ENCODE measurements at regions not wholly inside any gene's neighbourhood (a gene's known extent, or its start where the extent isn't known, plus 50 kb on each side); places are given as distances from the start of the nearest gene placed in this dataset.

- Mint-ChIP-seq H3K9me3 (ENCODE audit: low read depth) (peaks cover 18% of the 10 kb centered on the region), H3K36me3 (peaks cover 5% of the 10 kb centered on the region), H3K4me1 (ENCODE audit: low read depth) (peaks cover 2% of the 10 kb centered on the region), H3K27ac (no peak overlapping the region), H3K4me3 (no peak overlapping the region), H3K27me3 (no peaks in the 10 kb centered on the region)
Measured at GRCh38 chr2:8078705-8079104, 603.2 kb upstream of the ID2 start.

GRCh38 chr2:8080063-8080462 is 601.8 kb upstream of the ID2 start:
- Mint-ChIP-seq H3K27ac (no peak overlapping the region), H3K27me3 (no peaks in the 10 kb centered on the region), H3K9me3 (ENCODE audit: low read depth) (peaks cover 18% of the 10 kb centered on the region), H3K36me3 (peaks cover 8% of the 10 kb centered on the region), H3K4me1 (ENCODE audit: low read depth) (peaks cover 2% of the 10 kb centered on the region), H3K4me3 (no peak overlapping the region)

DNA sequence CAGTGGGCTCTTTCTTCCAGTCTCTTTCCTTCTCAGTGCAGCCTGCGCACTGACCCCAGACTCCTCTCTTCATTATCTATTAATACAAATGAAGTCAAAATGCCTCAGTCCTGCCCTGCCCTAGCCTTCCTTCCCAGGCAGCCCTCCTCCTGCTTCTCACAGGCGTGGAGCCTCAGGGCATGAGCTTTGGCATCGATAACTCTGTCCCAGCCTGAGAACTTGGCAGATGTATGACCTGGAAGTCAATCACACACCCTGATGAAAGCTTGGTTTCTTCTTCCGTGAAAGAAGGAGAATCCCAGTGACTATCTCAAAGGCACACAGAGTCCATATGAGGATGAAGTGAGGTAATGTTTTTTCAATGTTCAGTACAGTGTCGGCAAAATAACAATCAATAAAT is 600.7 kb upstream of the ID2 start:
- Mint-ChIP-seq H3K9me3 (ENCODE audit: low read depth) (peaks cover 18% of the 10 kb centered on the region), H3K4me3 (no peak overlapping the region), H3K27me3 (no peaks in the 10 kb centered on the region), H3K36me3 (peaks cover 8% of the 10 kb centered on the region), H3K4me1 (ENCODE audit: low read depth) (peaks cover 2% of the 10 kb centered on the region), H3K27ac (no peak overlapping the region)

DNA sequence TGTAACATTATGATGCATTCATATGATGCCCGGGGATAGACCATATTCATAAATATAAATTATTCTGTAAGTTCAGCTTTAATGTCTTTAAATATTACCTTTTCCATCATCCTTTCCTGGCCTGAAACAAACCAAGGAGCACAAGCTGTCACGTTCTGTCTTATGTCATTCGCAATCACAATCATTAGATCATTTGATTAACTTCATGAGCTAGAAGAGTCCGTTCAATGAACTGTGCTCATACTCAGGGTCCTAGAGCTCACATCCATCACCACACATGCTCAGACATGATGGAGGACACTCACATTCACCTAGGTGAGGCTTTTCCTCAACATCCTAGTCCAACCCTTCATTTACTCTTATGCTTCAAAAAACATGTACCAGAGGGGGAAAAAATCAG is 599.0 kb upstream of the ID2 start:
- Mint-ChIP-seq H3K36me3 (peaks cover 3% of the 10 kb centered on the region), H3K4me1 (ENCODE audit: low read depth) (no peaks in the 10 kb centered on the region), H3K4me3 (no peak overlapping the region), H3K27ac (no peak overlapping the region), H3K9me3 (ENCODE audit: low read depth) (peaks cover 6% of the 10 kb centered on the region), H3K27me3 (no peaks in the 10 kb centered on the region)

- peaks cover 3% of the 10 kb centered on the region for H3K36me3 Mint-ChIP-seq
- no peaks in the 10 kb centered on the region for H3K9me3 Mint-ChIP-seq (ENCODE audit: low read depth)
- H3K27me3 Mint-ChIP-seq, result no peaks in the 10 kb centered on the region
- H3K4me3 Mint-ChIP-seq, result no peak overlapping the region
- no peaks in the 10 kb centered on the region for H3K4me1 Mint-ChIP-seq (ENCODE audit: low read depth)
- H3K27ac Mint-ChIP-seq, result no peak overlapping the region
Measured at GRCh38 chr2:8086357-8086756, 595.5 kb upstream of the ID2 start.

DNA sequence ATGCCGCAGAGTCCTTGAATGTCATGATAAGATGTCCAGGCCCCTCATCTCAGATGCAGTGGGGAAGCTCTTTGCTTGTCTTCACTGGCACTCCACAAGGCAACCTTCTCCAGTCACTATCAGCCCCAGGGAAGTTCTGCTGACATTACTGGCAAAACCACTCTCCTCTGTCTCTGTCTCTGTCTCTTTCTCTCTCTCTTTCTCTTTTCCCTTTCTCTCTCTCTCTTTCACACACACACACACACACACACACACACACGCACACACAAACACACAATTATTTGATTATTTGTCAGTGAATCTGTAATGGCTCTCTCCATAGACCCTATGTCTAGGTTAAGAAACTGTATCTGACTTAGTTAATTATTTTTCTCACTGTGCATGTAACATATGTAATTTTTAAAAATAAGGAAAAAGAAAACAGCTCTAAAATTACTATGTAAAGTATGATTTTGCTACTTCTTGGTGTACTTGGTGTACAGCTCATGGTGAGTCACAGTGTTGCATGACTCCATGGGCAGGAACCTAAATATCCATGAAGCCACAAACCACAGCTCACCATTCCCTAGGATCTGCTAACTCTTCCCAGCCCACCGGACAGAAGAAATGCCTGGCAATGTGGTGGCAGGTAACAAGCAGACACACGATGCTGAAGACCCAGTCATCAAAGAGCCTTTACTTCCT is 594.9 kb upstream of the ID2 start:
- Mint-ChIP-seq H3K4me1 (ENCODE audit: low read depth) (no peaks in the 10 kb centered on the region), H3K9me3 (ENCODE audit: low read depth) (no peaks in the 10 kb centered on the region), H3K36me3 (peaks cover 3% of the 10 kb centered on the region), H3K4me3 (no peak overlapping the region), H3K27ac (no peak overlapping the region), H3K27me3 (no peaks in the 10 kb centered on the region)

DNA sequence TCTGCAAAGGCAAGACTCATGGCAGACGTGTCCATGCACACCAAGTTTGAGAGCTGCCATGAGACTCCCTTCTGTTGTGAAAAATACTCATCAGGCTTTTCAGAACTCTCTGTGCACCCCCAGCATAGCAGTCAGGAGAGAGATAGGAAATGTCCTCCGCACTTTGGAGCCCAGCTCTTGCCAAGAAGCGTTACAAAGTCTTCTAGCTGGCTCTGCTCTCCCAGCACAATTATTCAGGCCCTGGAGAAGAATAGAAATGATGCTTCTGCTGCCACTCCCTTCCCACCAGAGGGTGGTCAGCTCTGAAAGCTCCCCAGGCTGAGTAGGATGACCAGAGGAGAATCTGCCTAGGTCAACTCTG is 594.4 kb upstream of the ID2 start:
- Mint-ChIP-seq H3K9me3 (ENCODE audit: low read depth) (no peaks in the 10 kb centered on the region), H3K4me3 (no peak overlapping the region), H3K27me3 (no peaks in the 10 kb centered on the region), H3K27ac (no peak overlapping the region), H3K36me3 (peaks cover 3% of the 10 kb centered on the region), H3K4me1 (ENCODE audit: low read depth) (no peaks in the 10 kb centered on the region)

DNA sequence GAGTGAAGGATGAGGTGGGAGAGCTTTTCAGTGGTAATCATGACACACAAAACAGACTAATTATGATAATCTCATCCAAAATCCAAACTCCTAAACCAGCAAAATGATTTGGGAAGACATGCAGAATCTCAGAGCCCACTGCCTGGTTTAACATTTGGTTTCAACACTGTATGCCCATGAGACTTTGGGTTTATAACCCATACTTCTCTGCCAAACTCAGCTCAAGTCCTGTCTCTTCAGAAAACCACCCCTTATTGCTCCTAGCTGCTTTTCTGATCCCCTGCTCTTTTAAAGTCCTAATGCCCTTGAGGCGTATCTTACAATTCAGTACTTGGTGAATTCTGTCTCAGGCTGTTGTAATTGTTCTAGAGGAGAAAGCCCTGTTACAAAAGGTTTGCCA is 593.0 kb upstream of the ID2 start:
- Mint-ChIP-seq H3K4me3 (no peak overlapping the region), H3K27me3 (no peaks in the 10 kb centered on the region), H3K4me1 (ENCODE audit: low read depth) (no peaks in the 10 kb centered on the region), H3K9me3 (ENCODE audit: low read depth) (no peaks in the 10 kb centered on the region), H3K27ac (no peak overlapping the region), H3K36me3 (peaks cover 3% of the 10 kb centered on the region)

DNA sequence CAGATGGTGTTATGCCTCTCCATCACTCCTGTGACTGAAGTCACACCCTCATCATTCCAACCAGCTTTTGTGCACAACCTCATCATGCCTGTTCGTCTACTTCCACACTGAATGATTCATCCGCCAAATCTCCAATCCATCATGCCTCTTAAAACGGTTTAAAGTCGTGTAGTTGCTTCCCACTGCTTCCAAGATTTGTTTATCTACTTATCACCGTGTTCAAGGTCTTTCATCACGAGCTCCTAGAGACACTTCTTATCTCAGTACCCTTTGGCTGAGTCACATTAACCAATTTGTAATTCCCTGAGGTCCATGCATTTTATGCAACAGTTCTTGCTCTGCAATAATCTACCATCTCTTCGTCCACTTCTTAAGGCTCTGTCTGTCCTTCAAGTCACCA is 592.3 kb upstream of the ID2 start:
- Mint-ChIP-seq H3K27ac (no peak overlapping the region), H3K4me3 (no peak overlapping the region), H3K36me3 (peaks cover 3% of the 10 kb centered on the region), H3K4me1 (ENCODE audit: low read depth) (no peaks in the 10 kb centered on the region), H3K27me3 (no peaks in the 10 kb centered on the region), H3K9me3 (ENCODE audit: low read depth) (no peaks in the 10 kb centered on the region)

- Mint-ChIP-seq H3K9me3 (ENCODE audit: low read depth) (no peaks in the 10 kb centered on the region), H3K4me3 (no peak overlapping the region), H3K27ac (no peak overlapping the region), H3K4me1 (ENCODE audit: low read depth) (no peaks in the 10 kb centered on the region), H3K36me3 (no peaks in the 10 kb centered on the region), H3K27me3 (no peaks in the 10 kb centered on the region)
Measured at GRCh38 chr2:8090748-8091700, 590.8 kb upstream of the ID2 start.

- H3K27ac Mint-ChIP-seq, result no peak overlapping the region
- no peaks in the 10 kb centered on the region for H3K27me3 Mint-ChIP-seq
- H3K4me1 Mint-ChIP-seq (ENCODE audit: low read depth), result no peaks in the 10 kb centered on the region
- H3K9me3 Mint-ChIP-seq (ENCODE audit: low read depth), result peaks cover 7% of the 10 kb centered on the region
- H3K36me3 Mint-ChIP-seq, result no peaks in the 10 kb centered on the region
- no peak overlapping the region for H3K4me3 Mint-ChIP-seq
Measured at GRCh38 chr2:8094526-8094925, 587.3 kb upstream of the ID2 start.

GRCh38 chr2:8095978-8096377 is 585.9 kb upstream of the ID2 start:
- Mint-ChIP-seq H3K27ac (no peak overlapping the region), H3K4me3 (no peak overlapping the region), H3K9me3 (ENCODE audit: low read depth) (peaks cover 7% of the 10 kb centered on the region), H3K4me1 (ENCODE audit: low read depth) (no peaks in the 10 kb centered on the region), H3K27me3 (no peaks in the 10 kb centered on the region), H3K36me3 (no peaks in the 10 kb centered on the region)

DNA sequence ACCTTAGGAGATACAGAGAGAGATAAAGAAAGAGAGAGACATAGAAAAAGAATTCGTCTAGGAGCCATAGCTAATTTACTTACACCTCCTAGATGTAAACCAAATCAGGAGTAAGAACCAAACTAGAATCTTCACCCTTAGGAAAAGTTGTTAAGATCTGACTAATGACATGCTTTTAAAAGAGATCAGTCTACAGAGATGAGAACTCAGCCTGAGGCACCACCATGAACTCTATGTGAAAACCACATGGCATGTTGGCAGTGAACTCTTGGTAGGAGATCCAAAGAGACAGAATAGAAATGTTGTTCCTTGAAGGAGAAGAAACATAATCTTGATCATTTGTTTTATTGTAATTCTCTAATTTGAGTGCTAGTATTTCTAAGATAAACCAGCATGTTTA is 585.4 kb upstream of the ID2 start:
- no peaks in the 10 kb centered on the region for H3K4me1 Mint-ChIP-seq (ENCODE audit: low read depth)
- H3K27ac Mint-ChIP-seq, result no peak overlapping the region
- no peak overlapping the region for H3K4me3 Mint-ChIP-seq
- no peaks in the 10 kb centered on the region for H3K36me3 Mint-ChIP-seq
- H3K9me3 Mint-ChIP-seq (ENCODE audit: low read depth), result peaks cover 7% of the 10 kb centered on the region
- H3K27me3 Mint-ChIP-seq, result no peaks in the 10 kb centered on the region

DNA sequence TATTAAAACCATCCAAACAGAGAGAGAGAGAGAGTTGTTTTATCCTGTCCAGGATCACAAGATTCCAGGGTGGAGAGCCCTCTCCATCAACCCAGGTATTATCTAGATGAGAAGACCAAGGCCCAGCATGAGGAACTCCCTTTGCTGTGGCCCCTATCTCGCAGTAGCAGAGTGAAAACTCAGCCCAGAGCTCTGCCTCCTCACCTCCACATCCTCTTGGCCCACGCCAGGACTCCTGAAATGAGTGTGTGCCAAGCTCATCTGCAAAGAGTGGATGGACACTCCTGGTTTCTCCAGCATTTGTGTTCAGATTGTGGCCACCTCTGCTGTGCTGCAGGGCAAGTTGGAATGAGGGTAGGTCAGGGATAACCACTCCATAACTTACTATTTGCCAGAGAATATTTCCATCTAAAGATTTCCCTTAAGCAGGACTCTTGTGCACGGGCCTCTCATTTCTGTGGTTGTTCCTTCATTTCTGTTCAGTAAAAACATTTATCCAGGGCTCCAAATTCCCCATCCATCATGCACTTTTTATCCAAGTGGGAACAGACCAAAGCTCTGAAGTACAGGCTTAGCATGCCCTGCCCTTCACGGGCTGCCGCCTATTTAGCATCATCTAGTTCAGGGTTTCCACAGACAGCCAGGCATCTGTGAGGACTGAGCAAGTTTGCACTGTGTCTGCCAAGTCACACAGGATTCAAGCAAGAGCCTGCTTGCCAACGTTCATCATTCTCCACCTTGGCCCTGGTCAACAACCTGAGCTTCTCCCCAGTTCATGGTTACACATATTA is 583.2 kb upstream of the ID2 start:
- Mint-ChIP-seq H3K36me3 (no peaks in the 10 kb centered on the region), H3K27me3 (no peaks in the 10 kb centered on the region), H3K27ac (no peak overlapping the region), H3K9me3 (ENCODE audit: low read depth) (peaks cover 7% of the 10 kb centered on the region), H3K4me1 (ENCODE audit: low read depth) (no peaks in the 10 kb centered on the region), H3K4me3 (no peak overlapping the region)

GRCh38 chr2:8099267-8099582 is 582.6 kb upstream of the ID2 start:
- no peaks in the 10 kb centered on the region for H3K27me3 Mint-ChIP-seq
- H3K9me3 Mint-ChIP-seq (ENCODE audit: low read depth), result peaks cover 7% of the 10 kb centered on the region
- no peaks in the 10 kb centered on the region for H3K4me1 Mint-ChIP-seq (ENCODE audit: low read depth)
- H3K27ac Mint-ChIP-seq, result no peak overlapping the region
- H3K4me3 Mint-ChIP-seq, result no peak overlapping the region
- H3K36me3 Mint-ChIP-seq, result no peaks in the 10 kb centered on the region
